Fibroblast of lung (primary cell): ENCODE measurements at regions not wholly inside any gene's neighbourhood (a gene's known extent, or its start where the extent isn't known, plus 50 kb on each side); places are given as distances from the start of the nearest gene placed in this dataset.

Source experiments
- DNase-seq, 2 donors: peaks; one replicate each; pipeline versions ENCODE4 v3.0.0 to v3.0.0-alpha.2; 2010; ENCODE audit warnings: low read depth in 2 of 2
- H2AFZ ChIP-seq: 2 replicates; pipeline ENCODE4 v1.5.1; 2012; ENCODE audit warnings: low read length, control low read depth, inconsistent platforms
- H3K27ac ChIP-seq: 2 replicates; pipeline ENCODE4 v1.5.1; 2011; ENCODE audit warnings: low read length, control low read depth; ENCODE audit not compliant: insufficient read depth
- H3K27me3 ChIP-seq: 2 replicates; pipeline ENCODE4 v1.5.1; 2011; ENCODE audit warnings: mild to moderate bottlenecking, low read length; ENCODE audit not compliant: control insufficient read depth, insufficient read depth
- H3K36me3 ChIP-seq: 2 replicates; pipeline ENCODE4 v1.5.1; 2011; ENCODE audit warnings: low read length; ENCODE audit not compliant: control insufficient read depth, insufficient read depth
- H3K4me1 ChIP-seq: 2 replicates; pipeline ENCODE4 v1.5.1; 2011; ENCODE audit warnings: low read length; ENCODE audit not compliant: control insufficient read depth, insufficient read depth; ENCODE audit errors: extremely low read depth
- H3K4me2 ChIP-seq: 2 replicates; pipeline ENCODE4 v1.5.1; 2011; ENCODE audit warnings: low read length, control low read depth; ENCODE audit not compliant: insufficient read depth; ENCODE audit errors: extremely low read depth
- H3K4me3 ChIP-seq, 4 experiments: fragments of 200-600 bp in 1 of 4; sonication (generic) in 1 of 4; replicated peaks in 1 of 4; 2 replicates each; pipeline ENCODE4 v1.5.1; 2011 to 2016; ENCODE audit warnings: low read length in 4 of 4, low read depth in 3 of 4, mild to moderate bottlenecking in 3 of 4, control low read depth in 2 of 4, inconsistent platforms in 1 of 4, mixed read lengths in 1 of 4; ENCODE audit not compliant: insufficient read depth in 1 of 4; ENCODE audit errors: control extremely low read depth in 1 of 4
- H3K79me2 ChIP-seq: 2 replicates; pipeline ENCODE4 v1.5.1; 2012; ENCODE audit warnings: mild to moderate bottlenecking, low read length, inconsistent platforms; ENCODE audit not compliant: control insufficient read depth, insufficient read depth
- H3K9ac ChIP-seq: 2 replicates; pipeline ENCODE4 v1.5.1; 2011; ENCODE audit warnings: mild to moderate bottlenecking, low read length, control low read depth; ENCODE audit not compliant: insufficient read depth
- H3K9me3 ChIP-seq: 2 replicates; pipeline ENCODE4 v1.5.1; 2012; ENCODE audit warnings: low read depth, low read length; ENCODE audit not compliant: control insufficient read depth, insufficient read depth
- H4K20me1 ChIP-seq: 2 replicates; pipeline ENCODE4 v1.5.1; 2011; ENCODE audit warnings: low read length; ENCODE audit not compliant: control insufficient read depth, insufficient read depth; ENCODE audit errors: extremely low read depth
- EZH2 ChIP-seq: IDR thresholded peaks from 2 replicates; pipeline ENCODE4 v1.5.1; 2012; ENCODE audit warnings: low read length, control low read depth, mild to moderate bottlenecking; ENCODE audit errors: missing control alignments
- TF ChIP-seq, protein P1 (sequence below), 2 donors: IDR thresholded peaks in 1 of 2; conservative IDR thresholded peaks in 1 of 2; 1 replicate in 1 of 2; 2 replicates in 1 of 2; pipeline ENCODE4 v1.5.1; 2011 to 2012; ENCODE audit warnings: low read length in 2 of 2, control low read depth in 1 of 2, inconsistent platforms in 1 of 2, low read depth in 1 of 2, mild to moderate bottlenecking in 1 of 2

DNA sequence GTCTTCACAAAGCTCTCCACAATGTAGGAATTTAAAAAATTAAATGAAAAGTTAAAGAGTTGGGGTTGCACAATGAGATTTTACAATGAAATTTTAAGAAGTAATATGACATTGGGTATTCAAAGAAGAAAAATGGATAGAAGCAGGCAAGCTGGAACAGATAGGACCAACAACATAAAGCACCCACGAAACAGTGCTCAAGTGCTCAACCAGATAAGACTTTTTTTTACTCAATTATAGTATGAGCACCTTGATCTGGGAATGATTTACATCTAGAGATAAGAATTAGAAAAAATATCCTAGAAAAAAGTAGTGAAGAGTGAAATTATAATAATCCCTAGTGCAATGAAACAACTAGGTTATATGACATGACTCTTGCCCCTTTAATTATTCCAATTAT is 1670.1 kb upstream of the ACO1 start:
- Histone ChIP-seq H3K27me3 (no peaks in the 10 kb centered on the region), H2AFZ (no peak overlapping the region), H4K20me1 (no peaks in the 10 kb centered on the region), H3K79me2 (no peaks in the 10 kb centered on the region), H3K4me2 (no peak overlapping the region), H3K27ac (no peak overlapping the region), H3K4me3 (no peak overlapping the region), H3K9ac (no peak overlapping the region), H3K36me3 (no peaks in the 10 kb centered on the region), H3K9me3 (no peaks in the 10 kb centered on the region), H3K4me1 (no peaks in the 10 kb centered on the region)
- DNase-seq: no peak
- TF ChIP-seq EZH2: no peak
- TF ChIP-seq, protein P1, sequence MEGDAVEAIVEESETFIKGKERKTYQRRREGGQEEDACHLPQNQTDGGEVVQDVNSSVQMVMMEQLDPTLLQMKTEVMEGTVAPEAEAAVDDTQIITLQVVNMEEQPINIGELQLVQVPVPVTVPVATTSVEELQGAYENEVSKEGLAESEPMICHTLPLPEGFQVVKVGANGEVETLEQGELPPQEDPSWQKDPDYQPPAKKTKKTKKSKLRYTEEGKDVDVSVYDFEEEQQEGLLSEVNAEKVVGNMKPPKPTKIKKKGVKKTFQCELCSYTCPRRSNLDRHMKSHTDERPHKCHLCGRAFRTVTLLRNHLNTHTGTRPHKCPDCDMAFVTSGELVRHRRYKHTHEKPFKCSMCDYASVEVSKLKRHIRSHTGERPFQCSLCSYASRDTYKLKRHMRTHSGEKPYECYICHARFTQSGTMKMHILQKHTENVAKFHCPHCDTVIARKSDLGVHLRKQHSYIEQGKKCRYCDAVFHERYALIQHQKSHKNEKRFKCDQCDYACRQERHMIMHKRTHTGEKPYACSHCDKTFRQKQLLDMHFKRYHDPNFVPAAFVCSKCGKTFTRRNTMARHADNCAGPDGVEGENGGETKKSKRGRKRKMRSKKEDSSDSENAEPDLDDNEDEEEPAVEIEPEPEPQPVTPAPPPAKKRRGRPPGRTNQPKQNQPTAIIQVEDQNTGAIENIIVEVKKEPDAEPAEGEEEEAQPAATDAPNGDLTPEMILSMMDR (conservative IDR thresholded peaks at IDR 0.05 in 1 of 2, IDR thresholded peaks at IDR 0.05 in 1 of 2; ENCODE audit: low read depth in 1 of 2, low read length in 2 of 2): no peak

DNA sequence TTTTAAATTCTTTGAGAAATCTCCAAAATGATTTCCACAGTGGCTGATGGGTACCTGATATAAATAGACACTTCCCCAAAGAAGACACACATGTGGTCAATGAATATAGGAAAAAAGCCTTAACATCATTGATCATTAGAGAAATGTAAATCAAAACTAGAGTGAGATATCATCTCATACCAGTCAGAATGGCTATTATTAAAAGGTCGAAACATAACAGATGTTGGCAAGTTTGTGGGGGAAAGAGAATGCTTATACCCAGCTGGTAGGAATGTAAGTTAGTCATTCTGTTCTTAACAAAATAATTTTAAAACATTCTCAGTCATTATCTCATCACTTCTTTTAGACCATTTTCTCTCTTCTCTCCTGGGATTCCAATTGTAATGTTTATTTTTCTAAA is 1666.0 kb upstream of the ACO1 start:
- DNase-seq: peak in 1 of 2 donors; percentile 17
- no peak overlapping the region for H2AFZ ChIP-seq
- H3K4me1 ChIP-seq: no peaks in the 10 kb centered on the region
- H3K27ac ChIP-seq: no peak overlapping the region
- H3K9me3 ChIP-seq: no peaks in the 10 kb centered on the region
- H4K20me1 ChIP-seq: no peaks in the 10 kb centered on the region
- TF ChIP-seq, protein P1 (conservative IDR thresholded peaks at IDR 0.05 in 1 of 2, IDR thresholded peaks at IDR 0.05 in 1 of 2; ENCODE audit: low read depth in 1 of 2, low read length in 2 of 2): no peak
- TF ChIP-seq EZH2: no peak
- H3K4me2 ChIP-seq: no peak overlapping the region
- H3K36me3 ChIP-seq: no peaks in the 10 kb centered on the region
- H3K4me3 ChIP-seq: no peak overlapping the region
- H3K27me3 ChIP-seq: no peaks in the 10 kb centered on the region
- H3K9ac ChIP-seq: no peak overlapping the region
- no peaks in the 10 kb centered on the region for H3K79me2 ChIP-seq

DNA sequence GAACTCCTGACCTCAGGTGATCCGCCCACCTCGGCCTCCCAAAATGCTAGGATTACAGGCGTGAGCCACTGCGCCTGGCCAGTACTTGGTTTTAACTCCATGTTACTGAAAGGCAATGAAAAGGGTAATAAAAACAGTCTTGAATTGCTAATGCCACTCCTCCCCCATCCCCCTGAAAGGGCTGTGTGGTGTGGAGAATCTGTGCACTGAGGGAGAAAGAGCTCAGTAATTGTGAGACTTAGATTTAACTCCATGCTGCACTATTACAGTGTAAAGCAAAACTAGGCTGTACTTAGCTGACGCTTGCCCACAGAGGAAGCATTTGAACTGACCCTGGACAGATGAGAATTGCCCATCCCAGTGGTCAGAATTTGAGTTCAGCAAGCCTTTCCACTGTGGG is 1662.4 kb upstream of the ACO1 start:
- Histone ChIP-seq H3K27ac (no peak overlapping the region), H3K9ac (no peak overlapping the region), H3K4me1 (no peaks in the 10 kb centered on the region), H4K20me1 (no peaks in the 10 kb centered on the region), H3K36me3 (no peaks in the 10 kb centered on the region), H3K4me3 (no peak overlapping the region), H3K4me2 (no peak overlapping the region), H2AFZ (no peak overlapping the region), H3K27me3 (no peaks in the 10 kb centered on the region), H3K79me2 (no peaks in the 10 kb centered on the region), H3K9me3 (no peaks in the 10 kb centered on the region)
- DNase-seq: no peak
- TF ChIP-seq, protein P1 (conservative IDR thresholded peaks at IDR 0.05 in 1 of 2, IDR thresholded peaks at IDR 0.05 in 1 of 2; ENCODE audit: low read depth in 1 of 2, low read length in 2 of 2): no peak
